Endodermal cell (in vitro differentiated cells): ENCODE measurements at regions not wholly inside any gene's neighbourhood (a gene's known extent, or its start where the extent isn't known, plus 50 kb on each side); places are given as distances from the start of the nearest gene placed in this dataset.

Experiments
- DNase-seq: peaks from one replicate; pipeline ENCODE4 v3.0.0-alpha.2; 2017
- H3K27ac ChIP-seq: 2 replicates; pipeline ENCODE4 v1.5.1; 2013; ENCODE audit warnings: mild to moderate bottlenecking, low read depth, low read length, moderate library complexity
- H3K27me3 ChIP-seq: 2 replicates; pipeline ENCODE4 v1.6.1; 2013; ENCODE audit warnings: mild to moderate bottlenecking, low read length, moderate library complexity; ENCODE audit not compliant: insufficient read depth, control insufficient read depth, poor library complexity, severe bottlenecking
- H3K36me3 ChIP-seq: 2 replicates; pipeline ENCODE4 v1.7.0; 2013; ENCODE audit warnings: mild to moderate bottlenecking, low read length, moderate library complexity; ENCODE audit not compliant: control insufficient read depth, insufficient read depth
- H3K4me1 ChIP-seq: one replicate; pipeline ENCODE4 v1.7.0; 2013; ENCODE audit warnings: low read length; ENCODE audit not compliant: control insufficient read depth, insufficient read depth
- H3K4me3 ChIP-seq: 2 replicates; pipeline ENCODE4 v1.5.1; 2013; ENCODE audit warnings: mild to moderate bottlenecking, low read length, moderate library complexity
- H3K9ac ChIP-seq: 2 replicates; pipeline ENCODE4 v1.6.1; 2013; ENCODE audit warnings: mild to moderate bottlenecking, low read length, moderate library complexity; ENCODE audit not compliant: poor library complexity, severe bottlenecking; ENCODE audit errors: extremely low read depth
- H3K9me3 ChIP-seq: 2 replicates; pipeline ENCODE4 v1.6.1; 2013; ENCODE audit warnings: mild to moderate bottlenecking, low read length, moderate library complexity; ENCODE audit not compliant: control insufficient read depth
- H3K27ac Mint-ChIP-seq: 2 replicates; pipeline ENCODE4 v1.8.0; 2020; ENCODE audit warnings: mixed read lengths
- H3K27me3 Mint-ChIP-seq: 2 replicates; pipeline ENCODE4 v1.8.0; 2021; ENCODE audit warnings: mild to moderate bottlenecking, mixed read lengths; ENCODE audit not compliant: insufficient read depth
- H3K36me3 Mint-ChIP-seq: 2 replicates; pipeline ENCODE4 v1.8.0; 2020; ENCODE audit warnings: low read depth, mixed read lengths
- H3K4me1 Mint-ChIP-seq: 2 replicates; pipeline ENCODE4 v1.8.0; 2020; ENCODE audit warnings: mixed read lengths
- H3K4me3 Mint-ChIP-seq: 2 replicates; pipeline ENCODE4 v1.8.0; 2020; ENCODE audit warnings: mild to moderate bottlenecking, moderate library complexity, mixed read lengths
- H3K9me3 Mint-ChIP-seq: 2 replicates; pipeline ENCODE4 v1.8.0; 2020; ENCODE audit warnings: mild to moderate bottlenecking, mixed read lengths
- WGBS, 2 experiments: methylation state at CpG; one replicate each; pipeline versions ENCODE4 v1.1.5 to v1.1.7; 2013; ENCODE audit warnings: missing lambda C conversion rate in 2 of 2, mixed read lengths in 1 of 2; ENCODE audit not compliant: insufficient coverage in 1 of 2, insufficient read length in 1 of 2; 5-methylcytosine and 5-hydroxymethylcytosine counted together
- TF ChIP-seq, protein P1 (sequence below): fragments of 200-600 bp; sonication (generic); conservative IDR thresholded peaks from 2 replicates; pipeline ENCODE4 v1.5.0; 2021; ENCODE audit warnings: antibody characterized with exemption, mild to moderate bottlenecking

GRCh38 chr7:136179154-136179553 lies 202.0 kb upstream of the MTPN start:
- Histone ChIP-seq H3K36me3 (no peaks in the 10 kb centered on the region), H3K4me1 (peaks cover 2% of the 10 kb centered on the region), H3K9me3 (no peaks in the 10 kb centered on the region), H3K4me3 (no peak overlapping the region), H3K27me3 (no peaks in the 10 kb centered on the region), H3K9ac (no peak overlapping the region), H3K27ac (no peak overlapping the region)
- TF ChIP-seq, protein P1, sequence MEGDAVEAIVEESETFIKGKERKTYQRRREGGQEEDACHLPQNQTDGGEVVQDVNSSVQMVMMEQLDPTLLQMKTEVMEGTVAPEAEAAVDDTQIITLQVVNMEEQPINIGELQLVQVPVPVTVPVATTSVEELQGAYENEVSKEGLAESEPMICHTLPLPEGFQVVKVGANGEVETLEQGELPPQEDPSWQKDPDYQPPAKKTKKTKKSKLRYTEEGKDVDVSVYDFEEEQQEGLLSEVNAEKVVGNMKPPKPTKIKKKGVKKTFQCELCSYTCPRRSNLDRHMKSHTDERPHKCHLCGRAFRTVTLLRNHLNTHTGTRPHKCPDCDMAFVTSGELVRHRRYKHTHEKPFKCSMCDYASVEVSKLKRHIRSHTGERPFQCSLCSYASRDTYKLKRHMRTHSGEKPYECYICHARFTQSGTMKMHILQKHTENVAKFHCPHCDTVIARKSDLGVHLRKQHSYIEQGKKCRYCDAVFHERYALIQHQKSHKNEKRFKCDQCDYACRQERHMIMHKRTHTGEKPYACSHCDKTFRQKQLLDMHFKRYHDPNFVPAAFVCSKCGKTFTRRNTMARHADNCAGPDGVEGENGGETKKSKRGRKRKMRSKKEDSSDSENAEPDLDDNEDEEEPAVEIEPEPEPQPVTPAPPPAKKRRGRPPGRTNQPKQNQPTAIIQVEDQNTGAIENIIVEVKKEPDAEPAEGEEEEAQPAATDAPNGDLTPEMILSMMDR: no peak
- Mint-ChIP-seq H3K27ac (no peak overlapping the region), H3K9me3 (no peaks in the 10 kb centered on the region), H3K36me3 (no peaks in the 10 kb centered on the region), H3K4me1 (peaks cover 4% of the 10 kb centered on the region), H3K4me3 (no peak overlapping the region), H3K27me3 (peaks cover 3% of the 10 kb centered on the region)
- WGBS, 2 experiments: 85 to 86% methylated on average over 4 to 5 of the region's 5 CpGs
- no peak for DNase-seq

DNA sequence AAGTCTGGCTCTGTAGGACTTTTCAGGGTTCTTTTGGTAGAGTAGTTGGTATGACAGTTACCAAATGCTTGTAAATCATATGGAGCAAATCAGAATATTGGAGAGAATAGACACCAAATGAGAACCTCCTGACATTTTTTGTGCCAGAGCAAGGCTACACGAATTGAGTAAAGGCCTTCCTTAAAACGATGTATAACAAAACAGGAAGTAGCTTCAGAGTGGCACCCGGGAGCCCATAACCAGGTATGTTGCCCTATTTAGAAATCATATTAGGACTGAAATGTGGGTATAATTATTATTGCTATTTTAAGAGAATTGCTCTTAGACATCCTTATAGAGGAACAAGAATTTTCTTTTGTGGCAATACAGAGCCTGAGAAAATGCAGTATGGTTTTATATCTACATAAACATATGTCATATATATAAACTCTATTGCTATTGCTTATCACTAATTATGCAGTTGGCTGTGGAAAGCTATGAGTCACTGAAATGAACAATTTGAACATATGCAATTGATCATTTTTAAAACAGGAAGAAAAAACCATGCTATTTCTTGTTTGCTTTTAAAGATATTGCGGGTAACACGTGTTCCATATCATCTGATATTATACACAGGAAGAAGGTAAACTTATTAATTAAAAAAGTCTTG lies 197.4 kb upstream of the MTPN start:
- Mint-ChIP-seq H3K27me3 (no peaks in the 10 kb centered on the region), H3K4me3 (no peak overlapping the region), H3K27ac (no peak overlapping the region), H3K4me1 (no peaks in the 10 kb centered on the region), H3K9me3 (no peaks in the 10 kb centered on the region), H3K36me3 (no peaks in the 10 kb centered on the region)
- TF ChIP-seq, protein P1: no peak
- no peak for DNase-seq
- H3K4me3 ChIP-seq: no peak overlapping the region
- H3K36me3 ChIP-seq: no peaks in the 10 kb centered on the region
- H3K9me3 ChIP-seq: no peaks in the 10 kb centered on the region
- H3K4me1 ChIP-seq: peaks cover 7% of the 10 kb centered on the region
- WGBS, 2 experiments: 81 to 90% methylated on average over 2 to 3 of the region's 5 CpGs
- no peak overlapping the region for H3K27ac ChIP-seq
- H3K27me3 ChIP-seq: no peaks in the 10 kb centered on the region
- no peak overlapping the region for H3K9ac ChIP-seq

GRCh38 chr7:136173874-136174273 lies 196.7 kb upstream of the MTPN start:
- no peak overlapping the region for H3K4me3 Mint-ChIP-seq
- H3K9me3 ChIP-seq: no peaks in the 10 kb centered on the region
- H3K27ac ChIP-seq: no peak overlapping the region
- peaks cover 3% of the 10 kb centered on the region for H3K4me1 Mint-ChIP-seq
- TF ChIP-seq, protein P1: no peak
- H3K4me1 ChIP-seq: peaks cover 9% of the 10 kb centered on the region
- 40 to 76% methylated on average over 2 to 4 of the region's 5 CpGs for WGBS, 2 experiments
- H3K9me3 Mint-ChIP-seq: no peaks in the 10 kb centered on the region
- H3K4me3 ChIP-seq: no peak overlapping the region
- no peaks in the 10 kb centered on the region for H3K27me3 Mint-ChIP-seq
- no peak overlapping the region for H3K9ac ChIP-seq
- H3K27ac Mint-ChIP-seq: no peak overlapping the region
- no peak for DNase-seq
- no peaks in the 10 kb centered on the region for H3K36me3 ChIP-seq
- no peaks in the 10 kb centered on the region for H3K36me3 Mint-ChIP-seq
- no peaks in the 10 kb centered on the region for H3K27me3 ChIP-seq
